WI38 (cell line): ENCODE measurements at regions not wholly inside any gene's neighbourhood (a gene's known extent, or its start where the extent isn't known, plus 50 kb on each side); places are given as distances from the start of the nearest gene placed in this dataset.

Experiments
- H3K4me3 ChIP-seq: 2 replicates; pipeline ENCODE4 v1.5.1; 2011; ENCODE audit warnings: low read depth, mild to moderate bottlenecking, control low read depth, low read length
- TF ChIP-seq, protein P1 (sequence below): IDR thresholded peaks from 2 replicates; pipeline ENCODE4 v1.5.1; 2012; ENCODE audit warnings: low read depth, mild to moderate bottlenecking, control low read depth, low read length

DNA sequence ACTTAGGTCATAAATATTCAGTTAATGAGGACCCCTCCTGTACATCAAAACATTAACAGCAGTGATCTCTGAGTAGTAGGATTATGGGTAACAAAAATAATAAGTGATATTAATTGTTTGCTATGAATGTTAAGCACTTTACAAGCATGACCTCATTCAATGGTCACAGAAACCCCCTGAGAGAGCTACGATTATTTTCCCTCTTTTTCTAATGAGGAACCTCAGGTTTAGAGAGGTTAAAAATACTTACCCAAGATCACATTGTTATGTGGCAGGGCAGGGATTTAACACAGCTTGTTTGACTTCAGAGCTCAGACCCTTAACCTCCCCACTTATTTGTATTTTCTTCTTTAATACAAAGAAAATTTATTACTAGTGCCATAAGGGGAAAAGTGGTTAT, 228.2 kb downstream of the TBL1XR1 start:
- TF ChIP-seq, protein P1, sequence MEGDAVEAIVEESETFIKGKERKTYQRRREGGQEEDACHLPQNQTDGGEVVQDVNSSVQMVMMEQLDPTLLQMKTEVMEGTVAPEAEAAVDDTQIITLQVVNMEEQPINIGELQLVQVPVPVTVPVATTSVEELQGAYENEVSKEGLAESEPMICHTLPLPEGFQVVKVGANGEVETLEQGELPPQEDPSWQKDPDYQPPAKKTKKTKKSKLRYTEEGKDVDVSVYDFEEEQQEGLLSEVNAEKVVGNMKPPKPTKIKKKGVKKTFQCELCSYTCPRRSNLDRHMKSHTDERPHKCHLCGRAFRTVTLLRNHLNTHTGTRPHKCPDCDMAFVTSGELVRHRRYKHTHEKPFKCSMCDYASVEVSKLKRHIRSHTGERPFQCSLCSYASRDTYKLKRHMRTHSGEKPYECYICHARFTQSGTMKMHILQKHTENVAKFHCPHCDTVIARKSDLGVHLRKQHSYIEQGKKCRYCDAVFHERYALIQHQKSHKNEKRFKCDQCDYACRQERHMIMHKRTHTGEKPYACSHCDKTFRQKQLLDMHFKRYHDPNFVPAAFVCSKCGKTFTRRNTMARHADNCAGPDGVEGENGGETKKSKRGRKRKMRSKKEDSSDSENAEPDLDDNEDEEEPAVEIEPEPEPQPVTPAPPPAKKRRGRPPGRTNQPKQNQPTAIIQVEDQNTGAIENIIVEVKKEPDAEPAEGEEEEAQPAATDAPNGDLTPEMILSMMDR = no peak
- H3K4me3 ChIP-seq = no peak overlapping the region

DNA sequence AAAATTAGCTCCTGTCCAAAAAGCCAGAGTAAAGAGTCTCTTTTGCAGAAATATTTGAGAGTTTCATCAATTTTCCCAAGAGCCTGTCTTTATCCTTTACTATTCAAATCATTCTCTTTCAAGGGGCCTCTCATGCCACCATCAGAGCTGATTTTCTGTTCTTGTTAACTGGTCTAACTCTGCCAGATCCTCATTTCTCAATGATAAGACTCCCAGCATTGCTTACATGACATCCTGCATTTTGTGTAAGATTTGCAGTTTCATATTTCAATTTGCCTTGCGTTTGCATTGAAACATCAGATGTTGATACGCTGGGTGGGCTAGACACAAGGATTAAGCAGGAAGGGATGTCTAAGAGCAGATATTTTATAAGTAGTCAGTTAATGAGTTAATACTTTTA, 228.7 kb downstream of the TBL1XR1 start:
- TF ChIP-seq, protein P1 = no peak
- H3K4me3 ChIP-seq = no peak overlapping the region

DNA sequence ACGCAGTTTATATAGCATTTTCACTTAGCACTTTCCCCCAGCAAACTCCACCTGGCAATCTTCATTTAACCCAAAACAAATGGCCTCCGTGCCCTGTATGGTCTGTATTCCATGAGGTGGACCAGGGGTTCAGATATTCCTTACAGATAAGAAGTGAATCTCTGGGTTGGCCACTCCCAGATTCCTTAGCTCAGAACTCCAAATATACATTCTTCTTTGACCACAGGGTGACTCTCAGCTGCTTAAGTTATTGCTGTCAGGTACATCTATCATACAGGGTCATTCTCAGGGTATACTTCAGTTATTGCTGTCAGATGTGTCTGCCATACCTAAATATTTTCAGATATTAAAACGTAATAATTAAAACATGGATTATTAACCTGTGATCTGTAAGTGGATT, 229.8 kb downstream of the TBL1XR1 start:
- TF ChIP-seq, protein P1 = no peak
- H3K4me3 ChIP-seq = no peak overlapping the region

DNA sequence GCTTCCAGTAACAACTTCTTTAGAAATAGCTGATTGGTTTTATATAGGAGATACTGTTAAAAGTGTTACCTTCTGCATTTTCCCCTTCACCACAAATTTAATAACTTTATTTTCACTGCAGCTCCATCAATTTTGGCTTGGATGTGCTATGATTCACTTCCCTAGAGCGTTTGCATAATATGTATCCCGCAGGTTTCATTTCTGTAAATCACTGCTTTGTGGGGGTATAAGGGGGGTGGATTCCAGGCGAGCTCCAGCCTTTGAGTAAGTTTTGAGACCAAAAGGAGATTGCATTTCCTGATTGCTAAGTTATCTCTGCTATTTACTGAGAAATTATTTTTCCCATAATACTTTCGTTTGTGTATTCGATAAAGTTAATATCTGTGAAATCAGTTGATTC, 232.6 kb downstream of the TBL1XR1 start:
- no peak overlapping the region for H3K4me3 ChIP-seq
- TF ChIP-seq, protein P1 = no peak

DNA sequence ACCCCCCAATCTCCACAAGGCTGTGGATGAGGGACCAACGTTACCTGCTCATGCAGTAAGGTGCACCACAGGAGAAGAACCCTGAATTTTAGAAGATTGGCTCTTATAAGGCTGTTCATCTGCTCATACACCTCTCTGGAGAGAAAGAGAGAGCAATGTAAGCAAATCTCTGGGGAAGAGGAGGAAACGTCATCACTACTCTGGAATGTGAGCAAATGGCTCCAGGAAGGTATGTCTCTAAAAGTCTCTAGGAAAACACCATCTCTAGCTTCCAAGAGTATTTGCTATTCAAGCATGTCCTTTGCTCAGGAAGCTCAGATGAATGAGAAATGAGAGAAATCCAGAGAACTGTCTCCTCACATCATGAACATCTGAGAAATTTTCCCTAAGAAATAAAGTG, 235.4 kb downstream of the TBL1XR1 start:
- TF ChIP-seq, protein P1 = no peak
- H3K4me3 ChIP-seq = no peak overlapping the region

DNA sequence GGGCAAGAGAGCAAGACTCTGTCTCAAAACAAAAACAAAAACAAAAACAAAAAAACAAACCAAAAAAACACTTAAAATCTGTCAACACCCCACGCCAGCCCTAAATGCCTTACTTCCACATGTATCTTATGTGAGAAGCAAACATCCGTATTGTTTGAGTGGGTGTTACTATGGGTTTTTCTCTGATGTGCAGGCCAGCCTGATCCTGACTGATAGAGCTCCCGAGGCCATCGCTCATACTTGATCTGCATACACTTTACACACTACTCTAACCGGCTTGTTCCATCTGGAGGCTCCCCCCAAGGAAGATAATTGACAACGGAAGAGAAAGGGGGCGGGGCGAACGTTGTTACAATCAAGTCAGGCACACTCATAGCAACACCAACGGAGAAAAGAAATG, 237.4 kb downstream of the TBL1XR1 start:
- H3K4me3 ChIP-seq = no peak overlapping the region
- TF ChIP-seq, protein P1 = no peak

DNA sequence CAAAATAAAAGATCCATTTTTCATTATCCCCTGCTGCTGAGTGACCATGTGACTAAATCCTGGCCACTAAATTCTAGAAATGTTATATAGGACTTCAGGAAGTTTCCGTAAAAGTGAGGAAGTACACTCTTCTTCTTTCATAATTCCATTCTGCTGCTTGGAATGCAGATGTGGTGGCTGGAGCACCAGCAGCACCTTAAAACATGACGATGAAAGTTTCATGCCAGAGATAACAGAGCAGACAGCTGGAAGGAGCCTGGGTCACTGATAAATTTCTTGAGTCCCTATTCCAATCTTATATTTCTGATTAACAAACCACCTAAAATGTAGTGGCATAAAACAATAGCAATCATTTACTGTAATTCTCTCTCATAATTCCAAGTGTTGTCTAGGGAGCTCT, 238.7 kb downstream of the TBL1XR1 start:
- H3K4me3 ChIP-seq = no peak overlapping the region
- TF ChIP-seq, protein P1 = no peak
